ENCODE measurements at regions not wholly inside any gene's neighbourhood (a gene's known extent, or its start where the extent isn't known, plus 50 kb on each side); places are given as distances from the start of the nearest gene placed in this dataset.
"Not testable (repeated sequence)": the region's sequence is repeated elsewhere in the genome, so short reads cannot be mapped to it uniquely, and the experiment has no call there.

GRCh38 chr11:110765-111164, 82.1 kb upstream of the SCGB1C1 start:
- peak; percentile 0 for DNase-seq (ENCODE audit: low spot score)

DNA sequence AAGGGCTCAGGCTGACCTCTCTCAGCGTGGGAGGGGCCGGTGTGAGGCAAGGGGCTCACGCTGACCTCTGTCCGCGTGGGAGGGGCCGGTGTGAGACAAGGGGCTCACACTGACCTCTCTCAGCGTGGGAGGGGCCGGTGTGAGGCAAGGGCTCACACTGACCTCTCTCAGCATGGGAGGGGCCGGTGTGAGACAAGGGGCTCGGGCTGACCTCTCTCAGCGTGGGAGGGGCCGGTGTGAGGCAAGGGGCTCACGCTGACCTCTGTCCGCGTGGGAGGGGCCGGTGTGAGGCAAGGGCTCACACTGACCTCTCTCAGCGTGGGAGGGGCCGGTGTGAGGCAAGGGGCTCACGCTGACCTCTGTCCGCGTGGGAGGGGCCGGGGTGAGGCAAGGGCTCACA, 64.4 kb upstream of the SCGB1C1 start:
- not testable (repeated sequence) for DNase-seq (ENCODE audit: low spot score)

Data from hematopoietic multipotent progenitor cell treated with erythropoietin and hydrocortisone succinate and interleukin-3 and kit ligand, for 17 days (in vitro differentiated cells).